ENCODE measurements at regions not wholly inside any gene's neighbourhood (a gene's known extent, or its start where the extent isn't known, plus 50 kb on each side); places are given as distances from the start of the nearest gene placed in this dataset.

DNA sequence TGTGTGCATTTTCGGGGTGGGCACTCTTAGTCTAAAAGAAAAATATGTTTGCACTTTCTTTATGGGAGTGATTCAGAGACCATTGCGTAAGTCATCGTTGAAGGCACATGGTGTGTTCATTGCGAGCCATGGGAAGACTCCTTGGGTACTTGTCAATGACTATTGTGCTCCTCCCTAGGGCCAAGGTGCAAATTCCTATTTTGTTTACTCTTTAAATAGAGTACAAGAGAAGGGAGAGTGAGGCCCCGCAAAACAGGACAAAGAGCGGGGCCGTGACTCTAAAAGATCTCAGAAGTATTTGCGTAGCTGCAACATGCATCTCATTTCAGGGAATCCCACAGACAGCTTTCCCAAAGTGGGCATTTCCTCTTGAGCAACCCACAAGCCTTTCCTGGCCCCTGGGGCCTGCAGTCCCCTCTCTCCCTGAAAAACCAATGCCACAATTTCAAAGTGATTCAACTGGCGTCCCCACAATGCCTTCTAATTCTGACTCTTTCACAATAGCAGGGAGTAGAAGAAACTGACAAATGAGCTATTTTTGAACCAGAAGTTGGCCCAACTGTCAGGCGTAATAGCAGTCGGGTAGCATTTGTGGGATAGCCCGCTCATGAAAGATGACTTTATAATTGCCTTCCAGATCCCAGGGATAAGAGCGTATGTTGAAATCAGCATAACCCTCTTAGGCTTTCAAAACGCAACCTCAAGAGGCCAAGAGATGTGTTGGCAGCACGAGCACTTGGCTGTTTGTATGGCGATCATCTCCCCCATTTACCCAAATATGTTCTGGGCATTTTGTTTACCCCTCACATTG is 277.9 kb upstream of the BMP2 start:
- TF ChIP-seq, protein P1, sequence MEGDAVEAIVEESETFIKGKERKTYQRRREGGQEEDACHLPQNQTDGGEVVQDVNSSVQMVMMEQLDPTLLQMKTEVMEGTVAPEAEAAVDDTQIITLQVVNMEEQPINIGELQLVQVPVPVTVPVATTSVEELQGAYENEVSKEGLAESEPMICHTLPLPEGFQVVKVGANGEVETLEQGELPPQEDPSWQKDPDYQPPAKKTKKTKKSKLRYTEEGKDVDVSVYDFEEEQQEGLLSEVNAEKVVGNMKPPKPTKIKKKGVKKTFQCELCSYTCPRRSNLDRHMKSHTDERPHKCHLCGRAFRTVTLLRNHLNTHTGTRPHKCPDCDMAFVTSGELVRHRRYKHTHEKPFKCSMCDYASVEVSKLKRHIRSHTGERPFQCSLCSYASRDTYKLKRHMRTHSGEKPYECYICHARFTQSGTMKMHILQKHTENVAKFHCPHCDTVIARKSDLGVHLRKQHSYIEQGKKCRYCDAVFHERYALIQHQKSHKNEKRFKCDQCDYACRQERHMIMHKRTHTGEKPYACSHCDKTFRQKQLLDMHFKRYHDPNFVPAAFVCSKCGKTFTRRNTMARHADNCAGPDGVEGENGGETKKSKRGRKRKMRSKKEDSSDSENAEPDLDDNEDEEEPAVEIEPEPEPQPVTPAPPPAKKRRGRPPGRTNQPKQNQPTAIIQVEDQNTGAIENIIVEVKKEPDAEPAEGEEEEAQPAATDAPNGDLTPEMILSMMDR (IDR thresholded peaks at IDR 0.05; ENCODE audit: low read depth, low read length, missing input control): no peak
- TF ChIP-seq TAF1 (conservative IDR thresholded peaks at IDR 0.05): no peak
- TF ChIP-seq, protein P2, sequence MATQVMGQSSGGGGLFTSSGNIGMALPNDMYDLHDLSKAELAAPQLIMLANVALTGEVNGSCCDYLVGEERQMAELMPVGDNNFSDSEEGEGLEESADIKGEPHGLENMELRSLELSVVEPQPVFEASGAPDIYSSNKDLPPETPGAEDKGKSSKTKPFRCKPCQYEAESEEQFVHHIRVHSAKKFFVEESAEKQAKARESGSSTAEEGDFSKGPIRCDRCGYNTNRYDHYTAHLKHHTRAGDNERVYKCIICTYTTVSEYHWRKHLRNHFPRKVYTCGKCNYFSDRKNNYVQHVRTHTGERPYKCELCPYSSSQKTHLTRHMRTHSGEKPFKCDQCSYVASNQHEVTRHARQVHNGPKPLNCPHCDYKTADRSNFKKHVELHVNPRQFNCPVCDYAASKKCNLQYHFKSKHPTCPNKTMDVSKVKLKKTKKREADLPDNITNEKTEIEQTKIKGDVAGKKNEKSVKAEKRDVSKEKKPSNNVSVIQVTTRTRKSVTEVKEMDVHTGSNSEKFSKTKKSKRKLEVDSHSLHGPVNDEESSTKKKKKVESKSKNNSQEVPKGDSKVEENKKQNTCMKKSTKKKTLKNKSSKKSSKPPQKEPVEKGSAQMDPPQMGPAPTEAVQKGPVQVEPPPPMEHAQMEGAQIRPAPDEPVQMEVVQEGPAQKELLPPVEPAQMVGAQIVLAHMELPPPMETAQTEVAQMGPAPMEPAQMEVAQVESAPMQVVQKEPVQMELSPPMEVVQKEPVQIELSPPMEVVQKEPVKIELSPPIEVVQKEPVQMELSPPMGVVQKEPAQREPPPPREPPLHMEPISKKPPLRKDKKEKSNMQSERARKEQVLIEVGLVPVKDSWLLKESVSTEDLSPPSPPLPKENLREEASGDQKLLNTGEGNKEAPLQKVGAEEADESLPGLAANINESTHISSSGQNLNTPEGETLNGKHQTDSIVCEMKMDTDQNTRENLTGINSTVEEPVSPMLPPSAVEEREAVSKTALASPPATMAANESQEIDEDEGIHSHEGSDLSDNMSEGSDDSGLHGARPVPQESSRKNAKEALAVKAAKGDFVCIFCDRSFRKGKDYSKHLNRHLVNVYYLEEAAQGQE (IDR thresholded peaks at IDR 0.05): no peak
- no peak for TF ChIP-seq RXRA (IDR thresholded peaks at IDR 0.05)
- no peak for TF ChIP-seq FOXA1 (IDR thresholded peaks at IDR 0.05)
- TF ChIP-seq, protein P3, sequence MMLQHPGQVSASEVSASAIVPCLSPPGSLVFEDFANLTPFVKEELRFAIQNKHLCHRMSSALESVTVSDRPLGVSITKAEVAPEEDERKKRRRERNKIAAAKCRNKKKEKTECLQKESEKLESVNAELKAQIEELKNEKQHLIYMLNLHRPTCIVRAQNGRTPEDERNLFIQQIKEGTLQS (IDR thresholded peaks at IDR 0.05): no peak
- no peak for TF ChIP-seq MAX (IDR thresholded peaks at IDR 0.05)
